Astrocyte (in vitro differentiated cells and primary cell): ENCODE measurements at regions not wholly inside any gene's neighbourhood (a gene's known extent, or its start where the extent isn't known, plus 50 kb on each side); places are given as distances from the start of the nearest gene placed in this dataset.

Experiments used
- DNase-seq: peaks from one replicate; pipeline ENCODE4 v3.0.0-alpha.2; 2010; ENCODE audit warnings: low read depth
- FAIRE-seq: peaks from 2 replicates; lab custom pipeline; 2011; peaks lifted over from hg19 to GRCh38; lab: Jason Lieb, UNC
- H2AFZ ChIP-seq: 2 replicates; pipeline ENCODE4 v1.6.0; 2012; ENCODE audit warnings: low read depth, low read length, inconsistent platforms
- H3K27ac ChIP-seq: 2 replicates; pipeline ENCODE4 v1.5.1; 2011; ENCODE audit warnings: low read depth, low read length, inconsistent platforms
- H3K27me3 ChIP-seq: 2 replicates; pipeline ENCODE4 v1.6.0; 2011; ENCODE audit warnings: low read length, inconsistent platforms; ENCODE audit not compliant: insufficient read depth
- H3K36me3 ChIP-seq: 2 replicates; pipeline ENCODE4 v1.5.1; 2011; ENCODE audit warnings: low read length, inconsistent platforms; ENCODE audit not compliant: insufficient read depth
- H3K4me1 ChIP-seq: 2 replicates; pipeline ENCODE4 v1.5.1; 2011; ENCODE audit warnings: low read length, inconsistent platforms; ENCODE audit not compliant: insufficient read depth
- H3K4me2 ChIP-seq: 2 replicates; pipeline ENCODE4 v1.6.0; 2012; ENCODE audit warnings: low read length, inconsistent platforms
- H3K4me3 ChIP-seq: 2 replicates; pipeline ENCODE4 v1.5.1; 2011; ENCODE audit warnings: low read depth, mild to moderate bottlenecking, low read length, inconsistent platforms; ENCODE audit not compliant: insufficient read depth
- H3K79me2 ChIP-seq: 2 replicates; pipeline ENCODE4 v1.6.0; 2012; ENCODE audit warnings: mild to moderate bottlenecking, low read length, inconsistent platforms; ENCODE audit not compliant: insufficient read depth
- H3K9ac ChIP-seq: 2 replicates; pipeline ENCODE4 v1.6.0; 2012; ENCODE audit warnings: mild to moderate bottlenecking, low read length, inconsistent platforms
- H3K9me3 ChIP-seq: 2 replicates; pipeline ENCODE4 v1.5.1; 2012; ENCODE audit warnings: low read depth, mild to moderate bottlenecking, low read length, inconsistent platforms; ENCODE audit not compliant: insufficient read depth
- H4K20me1 ChIP-seq: 2 replicates; pipeline ENCODE4 v1.6.0; 2012; ENCODE audit warnings: low read length, inconsistent platforms; ENCODE audit not compliant: insufficient read depth
- H3K27ac Mint-ChIP-seq: one replicate; pipeline ENCODE4 v1.8.0; 2021; ENCODE audit warnings: mild to moderate bottlenecking, mixed read lengths; ENCODE audit not compliant: unreplicated experiment
- H3K27me3 Mint-ChIP-seq: one replicate; pipeline ENCODE4 v1.8.0; 2021; ENCODE audit warnings: low read depth, mixed read lengths; ENCODE audit not compliant: unreplicated experiment
- H3K36me3 Mint-ChIP-seq: one replicate; pipeline ENCODE4 v1.8.0; 2021; ENCODE audit warnings: low read depth, mixed read lengths; ENCODE audit not compliant: unreplicated experiment
- H3K4me1 Mint-ChIP-seq: one replicate; pipeline ENCODE4 v1.8.0; 2021; ENCODE audit warnings: low read depth, mixed read lengths; ENCODE audit not compliant: unreplicated experiment
- H3K4me3 Mint-ChIP-seq: one replicate; pipeline ENCODE4 v1.8.0; 2021; ENCODE audit warnings: mild to moderate bottlenecking, moderate library complexity, mixed read lengths; ENCODE audit not compliant: unreplicated experiment
- H3K9me3 Mint-ChIP-seq: one replicate; pipeline ENCODE4 v1.8.0; 2021; ENCODE audit warnings: mild to moderate bottlenecking, mixed read lengths; ENCODE audit not compliant: unreplicated experiment
- CTCF ChIP-seq: IDR thresholded peaks from 2 replicates; pipeline ENCODE4 v1.5.1; 2011; ENCODE audit warnings: low read depth, mild to moderate bottlenecking, inconsistent platforms, low read length, moderate library complexity; ENCODE audit not compliant: insufficient read depth
- EZH2 ChIP-seq: IDR thresholded peaks from 2 replicates; pipeline ENCODE4 v1.6.1; 2012; ENCODE audit warnings: mild to moderate bottlenecking, low read length, inconsistent platforms; ENCODE audit not compliant: insufficient read depth

- no peaks in the 10 kb centered on the region for H3K36me3 ChIP-seq
- Mint-ChIP-seq H3K36me3 (no peaks in the 10 kb centered on the region), H3K27ac (no peak overlapping the region), H3K9me3 (peaks cover 20% of the 10 kb centered on the region), H3K27me3 (no peaks in the 10 kb centered on the region), H3K4me1 (no peaks in the 10 kb centered on the region), H3K4me3 (no peak overlapping the region)
- FAIRE-seq: no peak
- H3K79me2 ChIP-seq: no peaks in the 10 kb centered on the region
- H3K9ac ChIP-seq: no peak overlapping the region
- H4K20me1 ChIP-seq: no peaks in the 10 kb centered on the region
- H3K9me3 ChIP-seq: no peaks in the 10 kb centered on the region
- H3K27ac ChIP-seq: no peak overlapping the region
- H2AFZ ChIP-seq: no peak overlapping the region
- DNase-seq: no peak
- no peak overlapping the region for H3K4me3 ChIP-seq
- no peaks in the 10 kb centered on the region for H3K4me1 ChIP-seq
- no peak overlapping the region for H3K4me2 ChIP-seq
- H3K27me3 ChIP-seq: no peaks in the 10 kb centered on the region
- no peak for TF ChIP-seq CTCF
- TF ChIP-seq EZH2: no peak
Measured at GRCh38 chr22:47355388-47355725, 592.9 kb downstream of the TBC1D22A start.

GRCh38 chr22:47354668-47355387 lies 592.4 kb downstream of the TBC1D22A start:
- H3K4me1 Mint-ChIP-seq: no peaks in the 10 kb centered on the region
- no peak for FAIRE-seq

More at GRCh38 chr22:47354668-47355387, 592.4 kb downstream of the TBC1D22A start:
- Mint-ChIP-seq H3K36me3 (no peaks in the 10 kb centered on the region), H3K27me3 (no peaks in the 10 kb centered on the region), H3K4me3 (no peak overlapping the region), H3K27ac (no peak overlapping the region), H3K9me3 (peaks cover 20% of the 10 kb centered on the region)
- DNase-seq: no peak
- Histone ChIP-seq H3K9ac (no peak overlapping the region), H3K4me2 (no peak overlapping the region), H2AFZ (no peak overlapping the region), H3K27ac (no peak overlapping the region), H3K9me3 (no peaks in the 10 kb centered on the region), H3K27me3 (no peaks in the 10 kb centered on the region), H3K4me1 (no peaks in the 10 kb centered on the region), H3K36me3 (no peaks in the 10 kb centered on the region), H3K4me3 (no peak overlapping the region), H4K20me1 (no peaks in the 10 kb centered on the region), H3K79me2 (no peaks in the 10 kb centered on the region)
- TF ChIP-seq EZH2 (no peak), CTCF (no peak)
